GM13976 (cell line): ENCODE measurements at regions not wholly inside any gene's neighbourhood (a gene's known extent, or its start where the extent isn't known, plus 50 kb on each side); places are given as distances from the start of the nearest gene placed in this dataset.

Experiments used
- DNase-seq: peaks from one replicate; pipeline ENCODE4 v3.0.0; 2012; ENCODE audit warnings: low spot score
- in situ Hi-C: fragments of 300-500 bp; cut with MboI; formaldehyde crosslinking; loops from one replicate; pipeline ENCODE4 v1.12.0; 2022; ENCODE audit warnings: low sequenced_read_pairs, mixed read lengths, inconsistent platforms; ENCODE audit not compliant: unreplicated experiment
- TF ChIP-seq, protein P1 (sequence below): IDR thresholded peaks from 2 replicates; pipeline ENCODE4 v1.5.1; 2012; ENCODE audit warnings: borderline replicate concordance, mild to moderate bottlenecking; ENCODE audit not compliant: insufficient read depth; ENCODE audit errors: extremely low read depth, missing control alignments, control extremely low read depth

DNA sequence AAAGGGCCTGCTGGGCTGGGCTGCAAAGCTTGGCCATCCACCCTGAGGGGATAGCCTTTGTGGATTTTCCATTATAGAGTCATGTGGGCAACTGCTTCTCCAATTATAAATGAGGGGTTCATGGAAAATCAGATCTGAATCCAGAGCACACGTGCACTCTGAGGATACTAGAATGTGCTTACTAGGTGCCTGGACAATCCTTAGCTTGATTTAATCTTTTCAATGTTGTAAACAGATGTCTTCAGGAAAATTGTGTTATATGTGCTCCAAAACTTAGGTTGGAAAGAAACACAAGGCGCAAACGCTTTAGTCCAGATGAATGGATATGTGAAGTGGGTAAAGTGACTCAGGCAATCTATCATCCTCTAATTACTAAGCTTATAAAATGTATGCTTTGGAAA lies 92.0 kb downstream of the SLC17A6 start:
- DNase-seq: no peak
- TF ChIP-seq, protein P1, sequence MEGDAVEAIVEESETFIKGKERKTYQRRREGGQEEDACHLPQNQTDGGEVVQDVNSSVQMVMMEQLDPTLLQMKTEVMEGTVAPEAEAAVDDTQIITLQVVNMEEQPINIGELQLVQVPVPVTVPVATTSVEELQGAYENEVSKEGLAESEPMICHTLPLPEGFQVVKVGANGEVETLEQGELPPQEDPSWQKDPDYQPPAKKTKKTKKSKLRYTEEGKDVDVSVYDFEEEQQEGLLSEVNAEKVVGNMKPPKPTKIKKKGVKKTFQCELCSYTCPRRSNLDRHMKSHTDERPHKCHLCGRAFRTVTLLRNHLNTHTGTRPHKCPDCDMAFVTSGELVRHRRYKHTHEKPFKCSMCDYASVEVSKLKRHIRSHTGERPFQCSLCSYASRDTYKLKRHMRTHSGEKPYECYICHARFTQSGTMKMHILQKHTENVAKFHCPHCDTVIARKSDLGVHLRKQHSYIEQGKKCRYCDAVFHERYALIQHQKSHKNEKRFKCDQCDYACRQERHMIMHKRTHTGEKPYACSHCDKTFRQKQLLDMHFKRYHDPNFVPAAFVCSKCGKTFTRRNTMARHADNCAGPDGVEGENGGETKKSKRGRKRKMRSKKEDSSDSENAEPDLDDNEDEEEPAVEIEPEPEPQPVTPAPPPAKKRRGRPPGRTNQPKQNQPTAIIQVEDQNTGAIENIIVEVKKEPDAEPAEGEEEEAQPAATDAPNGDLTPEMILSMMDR: no peak
- in situ Hi-C loops: no loop called here
